Panc1 (cell line): ENCODE measurements at regions not wholly inside any gene's neighbourhood (a gene's known extent, or its start where the extent isn't known, plus 50 kb on each side); places are given as distances from the start of the nearest gene placed in this dataset.

Experiments used
- CTCF ChIP-seq: fragments of 450-650 bp; IDR thresholded peaks from 2 replicates; pipeline ENCODE4 v1.5.1; 2017; ENCODE audit warnings: mild to moderate bottlenecking
- POLR2AphosphoS5 ChIP-seq: IDR thresholded peaks from 2 replicates; pipeline ENCODE4 v1.6.1; 2012; ENCODE audit warnings: mild to moderate bottlenecking, low read depth, low read length, moderate library complexity
- REST ChIP-seq, 2 experiments: IDR thresholded peaks; 2 replicates each; pipeline ENCODE4 v1.6.1; 2011 to 2012; ENCODE audit warnings: low read depth in 2 of 2, control low read depth in 1 of 2, low read length in 1 of 2, mild to moderate bottlenecking in 1 of 2, moderate library complexity in 1 of 2; ENCODE audit not compliant: insufficient read depth in 1 of 2
- SIN3A ChIP-seq: IDR thresholded peaks from 2 replicates; pipeline ENCODE4 v1.6.1; 2012; ENCODE audit warnings: low read depth, mild to moderate bottlenecking, low read length, moderate library complexity, borderline replicate concordance; ENCODE audit not compliant: insufficient read depth

- TF ChIP-seq CTCF, result no peak
- TF ChIP-seq POLR2AphosphoS5, result no peak
- no peak for TF ChIP-seq REST (IDR thresholded peaks at IDR 0.05; ENCODE audit: insufficient read depth in 1 of 2, low read depth in 2 of 2, low read length in 1 of 2)
- no peak for TF ChIP-seq SIN3A
Measured at GRCh38 chr10:6700066-6700465, 120.0 kb upstream of the PRKCQ start.
